ENCODE measurements at regions not wholly inside any gene's neighbourhood (a gene's known extent, or its start where the extent isn't known, plus 50 kb on each side); places are given as distances from the start of the nearest gene placed in this dataset.
A peak's percentile ranks its signal among the peaks of the same experiment; 100 is the strongest.

DNA sequence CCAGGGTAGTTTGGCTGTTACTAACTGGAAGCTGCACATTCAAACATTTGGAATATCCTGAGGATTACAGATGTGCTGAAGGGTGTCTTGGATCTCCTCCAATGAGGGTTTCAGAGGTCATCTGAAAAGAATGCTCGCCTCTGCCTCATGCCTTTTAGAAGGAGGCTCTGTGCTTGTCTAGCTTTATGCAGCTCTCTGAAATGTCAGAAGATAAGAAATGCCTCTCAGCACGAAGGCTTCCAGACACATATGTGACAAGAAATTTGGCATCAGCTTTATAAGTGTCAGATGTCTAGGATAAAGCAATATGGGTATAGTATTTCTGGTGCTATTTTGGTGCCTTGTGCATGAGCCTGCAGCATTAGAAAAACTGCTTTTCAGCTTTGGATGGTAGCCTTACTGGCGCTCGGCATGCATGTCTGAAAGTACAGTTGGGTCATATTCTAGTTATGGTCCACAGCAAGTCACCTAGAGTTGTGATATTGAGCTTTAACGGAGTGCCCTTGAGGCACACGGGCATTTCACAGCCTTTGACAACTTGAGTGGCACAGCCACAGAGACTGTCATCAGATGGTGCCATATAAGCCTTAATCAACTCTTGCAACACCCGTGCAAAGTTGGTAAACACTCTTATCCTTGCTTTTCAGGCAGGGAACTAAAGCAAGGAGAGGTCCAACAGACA lies 70.8 kb upstream of the PGRMC2 start:
- intact Hi-C loops (cut with micrococcal nuclease): no loop called here
- no peaks in the 10 kb centered on the region for H3K36me3 ChIP-seq
- H3K27me3 ChIP-seq (ENCODE audit: low read depth): no peaks in the 10 kb centered on the region
- peak overlapping the region; percentile 86 for H3K27ac ChIP-seq (replicated peaks)
- DNase-seq: no peak
- TF ChIP-seq, protein P1, sequence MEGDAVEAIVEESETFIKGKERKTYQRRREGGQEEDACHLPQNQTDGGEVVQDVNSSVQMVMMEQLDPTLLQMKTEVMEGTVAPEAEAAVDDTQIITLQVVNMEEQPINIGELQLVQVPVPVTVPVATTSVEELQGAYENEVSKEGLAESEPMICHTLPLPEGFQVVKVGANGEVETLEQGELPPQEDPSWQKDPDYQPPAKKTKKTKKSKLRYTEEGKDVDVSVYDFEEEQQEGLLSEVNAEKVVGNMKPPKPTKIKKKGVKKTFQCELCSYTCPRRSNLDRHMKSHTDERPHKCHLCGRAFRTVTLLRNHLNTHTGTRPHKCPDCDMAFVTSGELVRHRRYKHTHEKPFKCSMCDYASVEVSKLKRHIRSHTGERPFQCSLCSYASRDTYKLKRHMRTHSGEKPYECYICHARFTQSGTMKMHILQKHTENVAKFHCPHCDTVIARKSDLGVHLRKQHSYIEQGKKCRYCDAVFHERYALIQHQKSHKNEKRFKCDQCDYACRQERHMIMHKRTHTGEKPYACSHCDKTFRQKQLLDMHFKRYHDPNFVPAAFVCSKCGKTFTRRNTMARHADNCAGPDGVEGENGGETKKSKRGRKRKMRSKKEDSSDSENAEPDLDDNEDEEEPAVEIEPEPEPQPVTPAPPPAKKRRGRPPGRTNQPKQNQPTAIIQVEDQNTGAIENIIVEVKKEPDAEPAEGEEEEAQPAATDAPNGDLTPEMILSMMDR (IDR thresholded peaks at IDR 0.05; ENCODE audit: borderline replicate concordance): no peak
- H3K9me3 ChIP-seq (replicated peaks): no peaks in the 10 kb centered on the region
- H3K4me1 ChIP-seq: peaks cover 50% of the 10 kb centered on the region
- H3K4me3 ChIP-seq: peak overlapping the region; percentile 21

DNA sequence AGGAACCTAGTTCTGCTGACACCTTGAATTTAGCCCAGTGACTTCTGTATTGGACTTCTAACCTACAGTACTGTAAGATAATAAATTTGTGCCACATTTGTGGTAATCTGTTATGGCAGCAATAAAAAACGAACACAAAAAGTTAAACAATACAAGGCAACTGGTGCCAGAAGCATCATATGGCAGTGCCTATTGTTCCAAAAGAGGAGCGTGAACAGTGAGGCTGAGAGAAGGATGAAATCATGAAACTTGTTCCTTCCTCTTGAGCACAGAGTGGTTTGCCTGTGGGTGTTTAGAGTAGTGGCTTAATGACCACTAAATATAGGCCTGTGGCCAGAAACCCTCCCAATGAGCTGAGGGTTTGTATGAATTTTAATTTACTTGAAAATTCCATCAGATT lies 69.7 kb upstream of the PGRMC2 start:
- Histone ChIP-seq H3K27ac (replicated peaks) (peak overlapping the region; percentile 86), H3K4me1 (peaks cover 50% of the 10 kb centered on the region)
- intact Hi-C loops (cut with micrococcal nuclease): no loop called here

DNA sequence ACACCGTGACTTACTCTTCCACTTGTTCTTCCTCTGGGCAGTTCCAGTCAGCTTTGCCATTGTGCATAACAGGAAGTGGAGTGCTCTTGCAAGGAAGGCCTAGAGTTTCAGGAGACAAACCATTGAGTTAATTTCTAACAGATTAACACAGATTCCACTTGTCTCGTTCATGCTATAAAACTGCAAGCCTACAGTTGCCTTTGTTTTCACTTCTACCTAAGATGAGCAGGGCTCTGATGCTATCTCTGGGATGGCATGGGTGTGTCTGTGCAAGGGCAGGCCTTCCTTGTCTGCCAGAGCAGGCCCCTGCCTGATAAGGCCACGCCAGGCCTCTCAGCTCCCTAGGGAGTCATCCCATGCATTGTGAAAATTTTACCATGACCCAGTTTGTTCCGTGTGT lies 67.7 kb upstream of the PGRMC2 start:
- Histone ChIP-seq H3K4me1 (peaks cover 50% of the 10 kb centered on the region), H3K36me3 (no peaks in the 10 kb centered on the region), H3K27ac (replicated peaks) (peak overlapping the region; percentile 50), H3K9me3 (replicated peaks) (no peaks in the 10 kb centered on the region), H3K27me3 (ENCODE audit: low read depth) (no peaks in the 10 kb centered on the region), H3K4me3 (no peak overlapping the region)
- DNase-seq: peak; percentile 29
- intact Hi-C loops (cut with micrococcal nuclease): no loop called here
- TF ChIP-seq, protein P1 (IDR thresholded peaks at IDR 0.05; ENCODE audit: borderline replicate concordance): no peak

More for the DNA sequence above, 69.7 kb upstream of the PGRMC2 start:
- H3K27me3 ChIP-seq (ENCODE audit: low read depth): no peaks in the 10 kb centered on the region
- H3K4me3 ChIP-seq: no peak overlapping the region
- no peaks in the 10 kb centered on the region for H3K9me3 ChIP-seq (replicated peaks)
- TF ChIP-seq, protein P1 (IDR thresholded peaks at IDR 0.05; ENCODE audit: borderline replicate concordance): no peak
- H3K36me3 ChIP-seq: no peaks in the 10 kb centered on the region
- no peak for DNase-seq

DNA sequence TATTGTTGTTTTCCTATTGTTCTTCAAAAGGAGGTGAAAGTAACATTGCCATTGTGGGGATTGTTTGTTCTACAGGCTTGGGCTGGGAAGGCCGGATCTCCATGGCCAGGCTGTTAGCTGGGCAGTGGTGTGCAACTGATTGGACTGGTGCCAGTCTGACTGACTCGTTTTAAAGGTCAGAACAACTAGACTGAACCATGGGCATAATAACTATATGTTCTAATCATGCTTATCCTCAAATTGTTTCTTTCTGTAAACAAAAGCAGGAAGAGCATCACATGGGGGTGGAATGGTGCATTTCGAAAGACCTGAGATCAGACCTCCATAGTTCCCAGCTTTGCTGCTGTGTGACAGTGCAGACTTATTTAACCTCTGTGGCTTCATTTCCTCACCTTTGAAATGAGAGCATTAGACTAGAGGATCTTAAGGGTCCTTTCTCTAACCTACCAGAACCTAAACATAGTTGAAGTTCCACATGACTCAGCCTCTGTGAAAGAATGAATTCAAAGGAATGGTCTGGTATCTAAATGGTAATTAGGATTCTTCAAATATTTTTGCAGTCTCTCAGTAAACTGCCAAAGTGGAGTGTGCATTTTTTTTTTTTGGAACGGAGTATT lies 66.7 kb upstream of the PGRMC2 start:
- Histone ChIP-seq H3K27ac (replicated peaks) (peak overlapping the region; percentile 50), H3K27me3 (ENCODE audit: low read depth) (no peaks in the 10 kb centered on the region), H3K36me3 (no peaks in the 10 kb centered on the region), H3K9me3 (replicated peaks) (no peaks in the 10 kb centered on the region), H3K4me1 (peaks cover 47% of the 10 kb centered on the region), H3K4me3 (no peak overlapping the region)
- no peak for DNase-seq
- intact Hi-C loops (cut with micrococcal nuclease): no loop called here
- TF ChIP-seq, protein P1 (IDR thresholded peaks at IDR 0.05; ENCODE audit: borderline replicate concordance): no peak

DNA sequence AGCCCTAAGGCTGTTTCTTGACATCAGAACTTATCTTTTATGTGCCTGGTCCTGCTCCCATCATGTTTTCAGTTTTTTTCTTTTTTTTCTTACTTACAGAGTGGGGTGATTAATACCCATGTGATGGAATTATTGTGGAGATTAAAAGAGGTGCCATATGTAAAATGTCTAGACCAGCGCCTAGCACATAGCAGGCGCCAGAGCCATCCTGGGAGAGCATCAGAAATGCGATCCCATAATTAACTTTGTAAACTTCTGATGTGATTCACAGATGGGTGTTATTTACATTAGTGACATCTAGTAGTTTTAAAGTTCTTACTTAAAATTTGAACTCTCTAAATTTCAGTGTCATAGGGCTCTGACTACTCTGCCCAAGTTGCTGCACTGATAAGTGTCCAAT lies 66.2 kb upstream of the PGRMC2 start:
- H3K36me3 ChIP-seq: no peaks in the 10 kb centered on the region
- TF ChIP-seq, protein P1 (IDR thresholded peaks at IDR 0.05; ENCODE audit: borderline replicate concordance): no peak
- H3K4me1 ChIP-seq: peaks cover 42% of the 10 kb centered on the region
- no peaks in the 10 kb centered on the region for H3K9me3 ChIP-seq (replicated peaks)
- H3K4me3 ChIP-seq: no peak overlapping the region
- H3K27me3 ChIP-seq (ENCODE audit: low read depth): no peaks in the 10 kb centered on the region
- intact Hi-C loops (cut with micrococcal nuclease): no loop called here
- DNase-seq: no peak
- peak overlapping the region; percentile 50 for H3K27ac ChIP-seq (replicated peaks)

All from left ventricle myocardium inferior (tissue), 1 donor.